ENCODE measurements at regions not wholly inside any gene's neighbourhood (a gene's known extent, or its start where the extent isn't known, plus 50 kb on each side); places are given as distances from the start of the nearest gene placed in this dataset.

DNA sequence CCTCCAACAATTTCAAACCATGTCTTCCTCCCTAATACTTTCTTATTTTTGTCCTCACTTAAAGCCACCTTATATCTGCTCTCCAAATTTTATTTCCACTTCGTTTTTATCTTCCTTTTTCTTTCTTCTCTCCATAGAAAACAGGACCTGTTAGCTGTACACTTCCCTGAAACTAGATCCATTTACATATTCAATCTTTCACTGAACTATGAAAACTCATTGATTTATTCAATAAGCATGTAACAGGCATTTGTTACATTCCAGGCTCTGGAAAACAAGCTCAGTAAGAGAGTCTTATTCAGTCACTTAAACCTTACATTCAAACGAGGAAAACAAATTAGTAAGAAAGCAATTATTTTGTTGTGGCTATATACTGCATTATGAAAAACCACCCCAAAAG, 1225.3 kb downstream of the SUCLG1 start:
- no peak for DNase-seq (ENCODE audit: low read depth)
- no peak overlapping the region for H3K4me3 ChIP-seq (ENCODE audit: low read length)
- TF ChIP-seq, protein P1, sequence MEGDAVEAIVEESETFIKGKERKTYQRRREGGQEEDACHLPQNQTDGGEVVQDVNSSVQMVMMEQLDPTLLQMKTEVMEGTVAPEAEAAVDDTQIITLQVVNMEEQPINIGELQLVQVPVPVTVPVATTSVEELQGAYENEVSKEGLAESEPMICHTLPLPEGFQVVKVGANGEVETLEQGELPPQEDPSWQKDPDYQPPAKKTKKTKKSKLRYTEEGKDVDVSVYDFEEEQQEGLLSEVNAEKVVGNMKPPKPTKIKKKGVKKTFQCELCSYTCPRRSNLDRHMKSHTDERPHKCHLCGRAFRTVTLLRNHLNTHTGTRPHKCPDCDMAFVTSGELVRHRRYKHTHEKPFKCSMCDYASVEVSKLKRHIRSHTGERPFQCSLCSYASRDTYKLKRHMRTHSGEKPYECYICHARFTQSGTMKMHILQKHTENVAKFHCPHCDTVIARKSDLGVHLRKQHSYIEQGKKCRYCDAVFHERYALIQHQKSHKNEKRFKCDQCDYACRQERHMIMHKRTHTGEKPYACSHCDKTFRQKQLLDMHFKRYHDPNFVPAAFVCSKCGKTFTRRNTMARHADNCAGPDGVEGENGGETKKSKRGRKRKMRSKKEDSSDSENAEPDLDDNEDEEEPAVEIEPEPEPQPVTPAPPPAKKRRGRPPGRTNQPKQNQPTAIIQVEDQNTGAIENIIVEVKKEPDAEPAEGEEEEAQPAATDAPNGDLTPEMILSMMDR (conservative IDR thresholded peaks at IDR 0.05; ENCODE audit: low read depth, low read length): no peak

DNA sequence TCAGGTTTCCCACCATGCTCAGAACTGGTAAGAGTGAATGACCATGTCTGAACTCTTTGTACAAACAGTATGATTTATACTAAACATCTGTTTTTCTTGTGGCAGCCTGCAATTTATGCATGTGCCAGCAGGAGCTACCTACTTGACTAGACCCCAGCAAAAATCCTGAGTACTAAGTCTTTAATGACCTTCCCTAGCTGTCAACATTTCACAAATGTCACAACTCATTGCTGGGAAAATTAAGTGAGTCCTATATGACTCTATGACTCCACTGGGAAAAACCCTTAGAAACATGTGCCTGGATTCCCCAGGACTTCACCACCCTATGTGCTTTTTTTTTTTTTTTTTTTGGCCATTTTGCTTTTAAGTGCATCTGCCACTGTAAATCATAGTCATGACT, 1225.8 kb downstream of the SUCLG1 start:
- TF ChIP-seq, protein P1 (conservative IDR thresholded peaks at IDR 0.05; ENCODE audit: low read depth, low read length): peak; percentile 52
- DNase-seq (ENCODE audit: low read depth): no peak

DNA sequence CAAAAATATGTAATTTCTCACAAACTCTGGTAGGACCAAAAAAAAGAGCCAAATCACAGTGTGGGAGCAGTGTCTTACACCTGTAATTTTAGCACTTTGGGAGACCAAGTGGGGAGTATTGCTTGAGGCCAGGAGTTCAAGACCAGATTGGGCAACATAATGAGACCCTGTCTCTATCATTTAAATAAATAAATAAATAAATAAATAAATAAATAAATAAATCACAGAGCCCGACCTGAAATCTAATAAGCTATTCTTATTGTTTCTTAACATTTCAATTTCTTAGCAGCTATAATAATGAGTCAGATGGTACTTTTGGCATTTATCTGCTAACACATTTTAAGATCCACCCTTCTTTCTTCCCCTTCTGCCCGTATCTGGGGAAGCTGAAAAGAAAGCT, 1229.6 kb downstream of the SUCLG1 start:
- no peak for DNase-seq (ENCODE audit: low read depth)
- TF ChIP-seq, protein P1 (conservative IDR thresholded peaks at IDR 0.05; ENCODE audit: low read depth, low read length): no peak
- H3K4me3 ChIP-seq (ENCODE audit: low read length): no peak overlapping the region

More for the DNA sequence above, 1225.8 kb downstream of the SUCLG1 start:
- no peak overlapping the region for H3K4me3 ChIP-seq (ENCODE audit: low read length)

DNA sequence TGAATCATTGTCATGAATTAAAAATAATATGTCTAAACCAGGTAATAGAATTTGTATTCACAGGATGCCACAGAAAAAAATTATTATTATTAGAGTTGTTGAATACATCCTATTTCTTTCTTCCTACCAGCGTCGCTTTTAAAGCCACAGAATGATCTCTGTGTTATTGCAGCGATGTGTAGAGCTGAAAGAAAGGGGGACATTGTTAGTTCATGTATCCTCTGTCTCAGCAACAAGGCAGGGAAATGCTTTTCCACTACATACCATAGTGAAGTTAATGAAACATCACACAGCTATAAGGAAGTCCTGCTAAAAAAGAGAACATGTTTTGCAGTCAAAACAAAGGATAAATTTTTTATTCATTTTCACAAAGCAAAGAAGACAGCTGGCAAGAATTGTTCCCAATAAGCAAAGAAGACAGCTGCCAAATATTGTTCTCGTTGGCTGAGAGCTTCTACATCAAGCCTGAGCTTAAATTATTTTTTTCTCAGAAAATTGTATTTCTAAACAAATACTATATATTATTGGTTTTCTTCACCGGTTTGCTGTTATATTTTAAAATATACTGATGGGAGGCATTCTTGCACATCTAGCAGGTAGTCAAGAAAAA, 1234.4 kb downstream of the SUCLG1 start:
- H3K4me3 ChIP-seq (ENCODE audit: low read length): no peak overlapping the region
- TF ChIP-seq, protein P1 (conservative IDR thresholded peaks at IDR 0.05; ENCODE audit: low read depth, low read length): no peak
- no peak for DNase-seq (ENCODE audit: low read depth)

DNA sequence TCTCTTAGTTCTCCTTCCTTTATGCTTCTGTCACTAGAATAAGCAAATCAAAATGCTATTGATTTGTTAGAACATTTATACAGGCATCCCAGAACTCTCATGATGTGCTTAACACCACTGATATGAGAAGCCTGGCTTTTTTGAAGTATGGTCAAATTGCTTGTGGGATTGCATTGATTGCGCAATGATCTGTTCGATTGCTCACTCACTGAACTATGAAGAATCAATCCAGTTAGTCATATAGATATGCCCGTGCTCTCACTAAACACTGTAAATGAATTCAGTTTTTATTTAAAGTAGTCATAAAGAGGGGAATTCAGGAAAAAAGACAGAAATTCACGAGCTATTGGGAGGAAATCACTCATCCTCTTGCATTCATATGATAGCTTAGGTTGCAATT, 1237.8 kb downstream of the SUCLG1 start:
- DNase-seq (ENCODE audit: low read depth): no peak
- TF ChIP-seq, protein P1 (conservative IDR thresholded peaks at IDR 0.05; ENCODE audit: low read depth, low read length): no peak
- no peak overlapping the region for H3K4me3 ChIP-seq (ENCODE audit: low read length)

DNA sequence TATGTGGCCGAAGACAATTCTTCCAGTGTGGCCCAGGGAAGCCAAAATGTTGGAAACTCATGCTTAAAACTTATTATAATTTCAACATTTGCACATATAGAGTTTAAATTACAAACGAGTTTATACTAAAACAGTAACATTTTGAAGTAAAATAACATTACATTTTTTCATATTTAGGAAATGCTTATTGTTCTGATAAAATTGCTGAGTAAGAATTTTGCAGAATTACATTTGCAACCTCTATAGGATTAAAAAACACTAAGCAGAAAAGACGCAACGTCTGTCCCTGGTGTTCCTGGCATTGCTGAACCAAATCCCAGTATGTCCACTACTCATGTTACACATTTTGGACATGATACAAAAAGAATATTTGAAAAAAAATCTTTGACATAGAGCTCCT, 1241.2 kb downstream of the SUCLG1 start:
- TF ChIP-seq, protein P1 (conservative IDR thresholded peaks at IDR 0.05; ENCODE audit: low read depth, low read length): no peak
- no peak for DNase-seq (ENCODE audit: low read depth)
- H3K4me3 ChIP-seq (ENCODE audit: low read length): no peak overlapping the region

DNA sequence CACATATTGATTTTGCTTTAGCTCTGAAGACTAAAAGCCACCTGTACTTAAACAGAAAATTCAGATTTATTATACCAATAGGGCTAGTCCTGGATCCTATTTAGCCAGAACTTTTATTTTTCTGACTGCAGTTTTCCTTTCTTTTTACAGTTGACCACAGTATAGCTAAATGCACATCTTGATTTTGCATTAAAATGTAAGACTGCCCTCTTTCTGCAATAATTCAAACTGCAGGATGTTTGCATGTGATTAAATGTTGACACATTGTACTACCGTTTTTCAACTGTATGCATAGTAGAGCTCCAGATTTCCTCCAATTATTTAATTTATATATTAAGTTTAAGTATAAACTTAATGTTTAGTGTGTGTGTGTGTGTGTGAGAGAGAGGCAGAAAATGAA, 1262.9 kb downstream of the SUCLG1 start:
- TF ChIP-seq, protein P1 (conservative IDR thresholded peaks at IDR 0.05; ENCODE audit: low read depth, low read length): peak; percentile 66
- peak; percentile 19 for DNase-seq (ENCODE audit: low read depth)
- no peak overlapping the region for H3K4me3 ChIP-seq (ENCODE audit: low read length)
